ENCODE measurements at regions not wholly inside any gene's neighbourhood (a gene's known extent, or its start where the extent isn't known, plus 50 kb on each side); places are given as distances from the start of the nearest gene placed in this dataset.

GRCh38 chr7:63025815-63026214 lies 972.8 kb upstream of the ZNF722 start:
- in situ Hi-C loops (cut with HindIII; ENCODE audit: low pct_ligation_motif_present, low sequenced_read_pairs) = no loop called here

GRCh38 chr7:63027075-63027474 lies 971.6 kb upstream of the ZNF722 start:
- TF ChIP-seq CTCF (IDR thresholded peaks at IDR 0.05; ENCODE audit: low read depth, low read length, missing control alignments) = no peak
- no peak for DNase-seq
- in situ Hi-C loops (cut with HindIII; ENCODE audit: low pct_ligation_motif_present, low sequenced_read_pairs) = no loop called here
- Histone ChIP-seq H3K27ac (no peak overlapping the region), H3K36me3 (replicated peaks) (no peaks in the 10 kb centered on the region), H3K27me3 (replicated peaks) (no peaks in the 10 kb centered on the region), H3K4me3 (ENCODE audit: low read depth, low read length) (no peak overlapping the region)

More at GRCh38 chr7:63025815-63026214, 972.8 kb upstream of the ZNF722 start:
- H3K27me3 ChIP-seq (replicated peaks) = no peaks in the 10 kb centered on the region
- H3K36me3 ChIP-seq (replicated peaks) = no peaks in the 10 kb centered on the region
- TF ChIP-seq CTCF (IDR thresholded peaks at IDR 0.05; ENCODE audit: low read depth, low read length, missing control alignments) = no peak
- no peak for DNase-seq
- no peak overlapping the region for H3K27ac ChIP-seq
- no peak overlapping the region for H3K4me3 ChIP-seq (ENCODE audit: low read depth, low read length)

- no peak for TF ChIP-seq CTCF (IDR thresholded peaks at IDR 0.05; ENCODE audit: low read depth, low read length, missing control alignments)
- Histone ChIP-seq H3K4me3 (ENCODE audit: low read depth, low read length) (no peak overlapping the region), H3K27me3 (replicated peaks) (no peaks in the 10 kb centered on the region), H3K27ac (no peak overlapping the region), H3K36me3 (replicated peaks) (no peaks in the 10 kb centered on the region)
- in situ Hi-C loops (cut with HindIII; ENCODE audit: low pct_ligation_motif_present, low sequenced_read_pairs) = no loop called here
- DNase-seq = no peak
Measured at GRCh38 chr7:63028376-63029206, 970.1 kb upstream of the ZNF722 start.

GRCh38 chr7:63029207-63029522 lies 969.5 kb upstream of the ZNF722 start:
- Histone ChIP-seq H3K36me3 (replicated peaks) (no peaks in the 10 kb centered on the region), H3K4me3 (ENCODE audit: low read depth, low read length) (no peak overlapping the region), H3K27ac (no peak overlapping the region), H3K27me3 (replicated peaks) (no peaks in the 10 kb centered on the region)
- DNase-seq = no peak
- TF ChIP-seq CTCF (IDR thresholded peaks at IDR 0.05; ENCODE audit: low read depth, low read length, missing control alignments) = no peak
- in situ Hi-C loops (cut with HindIII; ENCODE audit: low pct_ligation_motif_present, low sequenced_read_pairs) = no loop called here

- no peaks in the 10 kb centered on the region for H3K27me3 ChIP-seq (replicated peaks)
- no peak overlapping the region for H3K4me3 ChIP-seq (ENCODE audit: low read depth, low read length)
- H3K36me3 ChIP-seq (replicated peaks) = no peaks in the 10 kb centered on the region
- in situ Hi-C loops (cut with HindIII; ENCODE audit: low pct_ligation_motif_present, low sequenced_read_pairs) = no loop called here
- TF ChIP-seq CTCF (IDR thresholded peaks at IDR 0.05; ENCODE audit: low read depth, low read length, missing control alignments) = no peak
- DNase-seq = no peak
- no peak overlapping the region for H3K27ac ChIP-seq
Measured at GRCh38 chr7:63030061-63030460, 968.6 kb upstream of the ZNF722 start.

All from brain microvascular endothelial cell (primary cell).